ENCODE measurements at regions not wholly inside any gene's neighbourhood (a gene's known extent, or its start where the extent isn't known, plus 50 kb on each side); places are given as distances from the start of the nearest gene placed in this dataset.
"Not testable (repeated sequence)": the region's sequence is repeated elsewhere in the genome, so short reads cannot be mapped to it uniquely, and the experiment has no call there.

- no peak for DNase-seq
Measured at GRCh38 chr1:66462313-66462712, 71.6 kb upstream of the SGIP1 start.

DNA sequence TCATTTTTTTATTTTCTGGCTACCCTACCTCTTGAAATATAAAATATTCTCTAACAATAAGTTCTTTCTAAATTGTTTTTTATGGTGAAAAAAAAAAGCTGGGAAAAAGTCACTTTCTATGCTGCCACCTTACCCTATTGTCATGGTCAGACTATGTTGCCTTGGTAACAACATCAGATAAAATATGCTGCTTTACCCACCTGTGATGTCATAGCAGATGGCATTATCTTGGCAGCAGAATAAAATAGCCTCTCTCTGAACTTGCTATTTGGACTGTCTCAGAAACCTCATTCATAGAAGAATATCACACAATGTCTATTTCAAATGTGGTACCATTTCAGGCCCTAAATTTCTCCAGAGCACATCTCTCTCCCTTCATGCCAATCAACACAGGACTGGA, 69.6 kb upstream of the SGIP1 start:
- no peak for DNase-seq

- DNase-seq, result no peak
Measured at GRCh38 chr1:66464802-66465201, 69.2 kb upstream of the SGIP1 start.

GRCh38 chr1:66466695-66467094, 67.3 kb upstream of the SGIP1 start:
- not testable (repeated sequence) for DNase-seq

GRCh38 chr1:66468722-66469121, 65.2 kb upstream of the SGIP1 start:
- DNase-seq, result no peak

- no peak for DNase-seq
Measured at GRCh38 chr1:66475940-66476339, 58.0 kb upstream of the SGIP1 start.

- DNase-seq, result no peak
Measured at GRCh38 chr1:66476774-66477173, 57.2 kb upstream of the SGIP1 start.

- no peak for DNase-seq
Measured at GRCh38 chr1:66478116-66478515, 55.8 kb upstream of the SGIP1 start.

GRCh38 chr1:66480162-66480561, 53.8 kb upstream of the SGIP1 start:
- DNase-seq, result no peak

GRCh38 chr1:66481215-66481614, 52.7 kb upstream of the SGIP1 start:
- DNase-seq, result not testable (repeated sequence)

Measured in COR-L47 (cell line).